B cell (primary cell): ENCODE measurements at regions not wholly inside any gene's neighbourhood (a gene's known extent, or its start where the extent isn't known, plus 50 kb on each side); places are given as distances from the start of the nearest gene placed in this dataset.

Experiments used
- ATAC-seq: fragments of 200-7000 bp; cut with Tn5 transposase; one replicate; pipeline ENCODE4 v1.10.0; 2021; ENCODE audit warnings: low read depth, mild to moderate bottlenecking, moderate number of reproducible peaks, moderate library complexity
- CTCF ChIA-PET: fragments of 350-600 bp; sonication (Branson Sonifier 250); formaldehyde crosslinking; loops from one replicate; lab custom pipeline; 2021; ENCODE audit warnings: antibody characterized with exemption, inconsistent platforms; lab: Charles Lee
- POLR2A ChIA-PET: fragments of 350-600 bp; sonication (Branson Sonifier 250); formaldehyde crosslinking; loops from one replicate; lab custom pipeline; 2021; ENCODE audit warnings: antibody characterized with exemption; lab: Charles Lee
- DNase-seq: peaks from one replicate; pipeline ENCODE4 v3.0.0; 2013
- H2AFZ ChIP-seq: 2 replicates; pipeline ENCODE4 v1.6.1; 2012; ENCODE audit warnings: mild to moderate bottlenecking, low read depth, low read length; ENCODE audit not compliant: insufficient read depth, poor library complexity, severe bottlenecking
- H3K27ac ChIP-seq, 2 donors: 1 replicate in 1 of 2; 2 replicates in 1 of 2; pipeline ENCODE4 v1.5.1; 2012 to 2013; ENCODE audit warnings: low read length in 2 of 2, mild to moderate bottlenecking in 2 of 2, moderate library complexity in 1 of 2
- H3K27me3 ChIP-seq, 4 experiments: fragments of 200-600 bp in 1 of 4; sonication (generic) in 1 of 4; replicated peaks in 1 of 4; 1 replicate in 2 of 4; 2 replicates in 2 of 4; pipeline versions ENCODE4 v1.6.1 to v1.7.0; 2013 to 2016; ENCODE audit warnings: low read length in 3 of 4, mild to moderate bottlenecking in 2 of 4, mixed read lengths in 1 of 4, moderate library complexity in 1 of 4; ENCODE audit not compliant: insufficient read depth in 4 of 4, control insufficient read depth in 3 of 4; ENCODE audit errors: control extremely low read depth in 1 of 4
- H3K36me3 ChIP-seq, 2 experiments: replicated peaks in 1 of 2; 1 replicate in 1 of 2; 2 replicates in 1 of 2; pipeline versions ENCODE4 v1.6.1 to v1.7.1; 2013; ENCODE audit warnings: low read length in 1 of 2; ENCODE audit not compliant: insufficient read depth in 2 of 2, control insufficient read depth in 1 of 2; ENCODE audit errors: control extremely low read depth in 1 of 2, extremely low read depth in 1 of 2
- H3K4me1 ChIP-seq, 2 donors: fragments of 200-600 bp in 1 of 2; sonication (generic) in 1 of 2; 1 replicate in 1 of 2; 2 replicates in 1 of 2; pipeline versions ENCODE4 v1.5.1 to v1.6.1; 2013 to 2017; ENCODE audit warnings: low read length in 2 of 2; ENCODE audit not compliant: control insufficient read depth in 2 of 2, insufficient read depth in 2 of 2
- H3K4me2 ChIP-seq: replicated peaks from 2 replicates; pipeline ENCODE3; 2012; ENCODE audit warnings: mild to moderate bottlenecking, low read depth, low read length; ENCODE audit not compliant: poor library complexity, severe bottlenecking
- H3K4me3 ChIP-seq, 5 experiments: fragments of 200-600 bp in 1 of 5; sonication (generic) in 1 of 5; 1 replicate in 3 of 5; 2 replicates in 2 of 5; pipeline versions ENCODE4 v1.5.1 to v1.7.0; 2011 to 2016; ENCODE audit warnings: low read length in 4 of 5, mild to moderate bottlenecking in 4 of 5, low read depth in 2 of 5, control low read depth in 1 of 5, moderate library complexity in 1 of 5; ENCODE audit not compliant: insufficient read depth in 1 of 5; ENCODE audit errors: control extremely low read depth in 1 of 5, extremely low read depth in 1 of 5
- H3K79me2 ChIP-seq: fragments of 200-600 bp; sonication (generic); one replicate; pipeline ENCODE4 v1.6.0; 2016; ENCODE audit warnings: low read length; ENCODE audit not compliant: control insufficient read depth, insufficient read depth
- H3K9ac ChIP-seq: fragments of 200-600 bp; sonication (generic); 2 replicates; pipeline ENCODE4 v1.6.1; 2017; ENCODE audit warnings: mild to moderate bottlenecking, low read length, moderate library complexity
- H3K9me3 ChIP-seq, 3 donors: one replicate each; pipeline versions ENCODE4 v1.6.1 to v1.7.1; 2013; ENCODE audit warnings: low read length in 2 of 3; ENCODE audit not compliant: control insufficient read depth in 2 of 3, insufficient read depth in 1 of 3; ENCODE audit errors: control extremely low read depth in 1 of 3
- H4K20me1 ChIP-seq: 2 replicates; pipeline ENCODE4 v1.6.0; 2012; ENCODE audit warnings: mild to moderate bottlenecking, low read length; ENCODE audit not compliant: insufficient read depth, control insufficient read depth, poor library complexity, severe bottlenecking
- H3K27ac Mint-ChIP-seq: one replicate; pipeline ENCODE4 v1.8.0; 2021; ENCODE audit warnings: mixed read lengths
- H3K27me3 Mint-ChIP-seq: one replicate; pipeline ENCODE4 v1.8.0; 2021; ENCODE audit warnings: mixed read lengths
- H3K4me1 Mint-ChIP-seq: one replicate; pipeline ENCODE4 v1.8.0; 2021; ENCODE audit warnings: mixed read lengths
- H3K4me3 Mint-ChIP-seq: one replicate; pipeline ENCODE4 v1.8.0; 2021; ENCODE audit warnings: mixed read lengths
- H3K9me3 Mint-ChIP-seq: one replicate; pipeline ENCODE4 v1.8.0; 2022; ENCODE audit warnings: mixed read lengths; ENCODE audit not compliant: insufficient read depth
- EZH2 ChIP-seq: IDR thresholded peaks from 2 replicates; pipeline ENCODE4 v1.6.1; 2012; ENCODE audit warnings: borderline replicate concordance, low read depth, mild to moderate bottlenecking, moderate library complexity, low read length; ENCODE audit not compliant: insufficient read depth, poor library complexity, severe bottlenecking
- WGBS: methylation state at CpG from one replicate; pipeline ENCODE4 v1.1.5; 2013; ENCODE audit warnings: missing lambda C conversion rate; ENCODE audit not compliant: insufficient coverage; 5-methylcytosine and 5-hydroxymethylcytosine counted together
- intact Hi-C: fragments of 100-400 bp; cut with micrococcal nuclease; formaldehyde crosslinking; loops from one replicate; pipeline ENCODE4 v1.10.0; 2022
- TF ChIP-seq, protein P1 (sequence below): fragments of 200-600 bp; IDR thresholded peaks from one replicate; pipeline ENCODE4 v1.8.0; 2022; ENCODE audit warnings: antibody characterized with exemption, mild to moderate bottlenecking

DNA sequence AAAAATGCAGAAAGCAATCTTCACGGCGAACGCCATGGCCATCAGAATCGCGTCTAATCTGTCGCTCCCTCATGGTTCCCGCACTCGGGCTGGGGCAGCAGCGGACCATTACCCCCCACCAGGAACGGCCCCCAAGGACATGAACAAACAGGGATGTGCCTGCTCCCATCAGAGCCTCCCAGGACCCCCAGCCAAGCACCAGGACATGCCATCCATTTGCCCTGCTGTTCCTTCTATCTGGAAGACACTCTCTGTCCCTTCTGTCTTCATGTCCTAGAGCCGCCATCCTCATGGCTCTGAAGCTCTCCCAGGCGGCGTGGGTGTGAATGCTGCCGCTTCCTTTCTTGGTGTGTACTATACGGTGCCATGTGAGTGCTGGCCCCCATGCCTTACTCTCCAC lies 371.8 kb downstream of the BCL11B start:
- ATAC-seq (no peak), DNase-seq (no peak)
- no peaks in the 10 kb centered on the region for H4K20me1 ChIP-seq
- no peak overlapping the region for H3K4me2 ChIP-seq
- CTCF ChIA-PET, result no interaction called here
- Mint-ChIP-seq H3K9me3 (peaks cover 8% of the 10 kb centered on the region), H3K27me3 (no peaks in the 10 kb centered on the region), H3K4me1 (no peaks in the 10 kb centered on the region), H3K4me3 (no peak overlapping the region), H3K27ac (no peak overlapping the region)
- H3K36me3 ChIP-seq, result no peaks in the 10 kb centered on the region
- 95% methylated on average over 14 of the region's 15 CpGs for WGBS
- no peak overlapping the region for H3K4me3 ChIP-seq
- intact Hi-C loops, result no loop called here
- TF ChIP-seq EZH2, result no peak
- TF ChIP-seq, protein P1, sequence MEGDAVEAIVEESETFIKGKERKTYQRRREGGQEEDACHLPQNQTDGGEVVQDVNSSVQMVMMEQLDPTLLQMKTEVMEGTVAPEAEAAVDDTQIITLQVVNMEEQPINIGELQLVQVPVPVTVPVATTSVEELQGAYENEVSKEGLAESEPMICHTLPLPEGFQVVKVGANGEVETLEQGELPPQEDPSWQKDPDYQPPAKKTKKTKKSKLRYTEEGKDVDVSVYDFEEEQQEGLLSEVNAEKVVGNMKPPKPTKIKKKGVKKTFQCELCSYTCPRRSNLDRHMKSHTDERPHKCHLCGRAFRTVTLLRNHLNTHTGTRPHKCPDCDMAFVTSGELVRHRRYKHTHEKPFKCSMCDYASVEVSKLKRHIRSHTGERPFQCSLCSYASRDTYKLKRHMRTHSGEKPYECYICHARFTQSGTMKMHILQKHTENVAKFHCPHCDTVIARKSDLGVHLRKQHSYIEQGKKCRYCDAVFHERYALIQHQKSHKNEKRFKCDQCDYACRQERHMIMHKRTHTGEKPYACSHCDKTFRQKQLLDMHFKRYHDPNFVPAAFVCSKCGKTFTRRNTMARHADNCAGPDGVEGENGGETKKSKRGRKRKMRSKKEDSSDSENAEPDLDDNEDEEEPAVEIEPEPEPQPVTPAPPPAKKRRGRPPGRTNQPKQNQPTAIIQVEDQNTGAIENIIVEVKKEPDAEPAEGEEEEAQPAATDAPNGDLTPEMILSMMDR, result no peak
- POLR2A ChIA-PET, result no interaction called here
- H3K27ac ChIP-seq, result no peak overlapping the region
- no peaks in the 10 kb centered on the region for H3K79me2 ChIP-seq
- no peak overlapping the region for H3K9ac ChIP-seq
- H3K4me1 ChIP-seq, result no peaks in the 10 kb centered on the region
- H3K9me3 ChIP-seq, result peaks cover 0 to 66% (median 0%) of the 10 kb centered on the region in 3 donors
- H3K27me3 ChIP-seq, result no peaks in the 10 kb centered on the region
- H2AFZ ChIP-seq, result no peak overlapping the region

- no peaks in the 10 kb centered on the region for H3K36me3 ChIP-seq
- ChIA-PET POLR2A (no interaction called here), CTCF (no interaction called here)
- H3K9me3 Mint-ChIP-seq, result peaks cover 8% of the 10 kb centered on the region
- no peak overlapping the region for H3K4me3 ChIP-seq
- peaks cover 0 to 65% (median 0%) of the 10 kb centered on the region in 3 donors for H3K9me3 ChIP-seq
- no peak for DNase-seq
- no peaks in the 10 kb centered on the region for H4K20me1 ChIP-seq
- H3K4me1 ChIP-seq, result no peaks in the 10 kb centered on the region
- intact Hi-C loops, result no loop called here
- H3K27me3 ChIP-seq, result no peaks in the 10 kb centered on the region
- no peak overlapping the region for H3K27ac Mint-ChIP-seq
- no peak overlapping the region for H3K9ac ChIP-seq
- 60% methylated on average over 3 of the region's 4 CpGs for WGBS
- H3K79me2 ChIP-seq, result no peaks in the 10 kb centered on the region
- no peaks in the 10 kb centered on the region for H3K27me3 Mint-ChIP-seq
- no peak overlapping the region for H3K4me2 ChIP-seq
- H3K27ac ChIP-seq, result no peak overlapping the region
- ATAC-seq, result no peak
- H2AFZ ChIP-seq, result no peak overlapping the region
- H3K4me1 Mint-ChIP-seq, result no peaks in the 10 kb centered on the region
- TF ChIP-seq, protein P1, result no peak
- no peak for TF ChIP-seq EZH2
- H3K4me3 Mint-ChIP-seq, result no peak overlapping the region
These were observed 371.2 kb downstream of the BCL11B start for GRCh38 chr14:98900798-98901197.
